GM18951 (cell line): ENCODE measurements at regions not wholly inside any gene's neighbourhood (a gene's known extent, or its start where the extent isn't known, plus 50 kb on each side); places are given as distances from the start of the nearest gene placed in this dataset.
"Not testable (repeated sequence)": the region's sequence is repeated elsewhere in the genome, so short reads cannot be mapped to it uniquely, and the experiment has no call there.

ENCODE experiments used
- POLR2A ChIP-seq: IDR thresholded peaks from 4 replicates; pipeline ENCODE4 v1.6.1; 2011; ENCODE audit warnings: mild to moderate bottlenecking; ENCODE audit not compliant: insufficient read length, insufficient read depth; ENCODE audit errors: extremely low read depth
- in situ Hi-C: fragments of 300-500 bp; cut with MboI; formaldehyde crosslinking; loops from one replicate; pipeline ENCODE4 v1.12.0; 2022; ENCODE audit warnings: low sequenced_read_pairs, mixed read lengths, inconsistent platforms; ENCODE audit not compliant: unreplicated experiment

DNA sequence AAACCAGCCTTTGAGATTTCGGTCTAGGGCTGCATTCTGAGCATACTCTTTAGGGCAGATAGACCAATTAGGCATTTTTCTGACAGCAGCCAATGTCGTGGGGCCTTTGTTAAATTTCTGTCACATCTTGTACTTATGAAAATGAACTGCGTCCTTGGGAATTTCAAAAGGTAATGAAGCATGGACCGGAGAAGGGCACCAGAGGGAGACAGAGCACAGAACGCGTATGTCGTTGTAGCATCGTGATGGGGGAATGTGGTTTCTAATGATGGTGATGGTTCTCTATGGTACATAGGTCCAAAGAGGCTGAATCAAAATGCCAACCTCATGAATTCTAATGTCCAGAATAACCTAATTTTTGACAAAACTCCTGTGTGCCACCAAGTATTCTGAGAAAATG, 483.9 kb upstream of the CRIM1 start:
- no peak for TF ChIP-seq POLR2A
- in situ Hi-C loops = no loop called here

GRCh38 chr2:35870713-35871112, 484.9 kb upstream of the CRIM1 start:
- in situ Hi-C loops = no loop called here
- TF ChIP-seq POLR2A = no peak

GRCh38 chr2:35864141-35864540, 491.4 kb upstream of the CRIM1 start:
- TF ChIP-seq POLR2A = no peak
- in situ Hi-C loops = no loop called here

GRCh38 chr2:35858216-35858615, 497.4 kb upstream of the CRIM1 start:
- TF ChIP-seq POLR2A = no peak

GRCh38 chr2:35857498-35857897, 498.1 kb upstream of the CRIM1 start:
- in situ Hi-C loops = no loop called here
- TF ChIP-seq POLR2A = no peak

More at GRCh38 chr2:35858216-35858615, 497.4 kb upstream of the CRIM1 start:
- in situ Hi-C loops = no loop called here

GRCh38 chr2:35831385-35831784, 524.2 kb upstream of the CRIM1 start:
- no peak for TF ChIP-seq POLR2A
- in situ Hi-C loops = no loop called here

DNA sequence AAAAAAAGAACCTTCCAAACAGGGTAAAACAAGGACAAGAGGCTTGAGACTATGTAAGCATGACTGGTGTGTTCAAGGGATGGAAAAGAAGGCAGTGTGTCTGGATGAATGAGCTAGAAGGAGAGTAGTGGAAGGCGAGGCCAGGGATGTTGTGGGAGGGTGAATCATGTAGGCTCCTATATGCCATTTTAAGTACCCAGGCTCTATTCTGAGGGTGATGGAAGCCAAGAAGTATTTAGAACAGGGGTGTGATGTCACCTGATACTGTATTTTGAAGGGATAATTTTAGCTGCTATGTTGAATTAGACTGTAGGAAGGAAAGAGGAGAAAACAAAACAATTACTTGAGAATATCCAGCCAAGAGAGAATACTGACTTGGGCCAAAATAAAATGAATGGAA, 524.7 kb upstream of the CRIM1 start:
- no peak for TF ChIP-seq POLR2A
- in situ Hi-C loops = no loop called here

DNA sequence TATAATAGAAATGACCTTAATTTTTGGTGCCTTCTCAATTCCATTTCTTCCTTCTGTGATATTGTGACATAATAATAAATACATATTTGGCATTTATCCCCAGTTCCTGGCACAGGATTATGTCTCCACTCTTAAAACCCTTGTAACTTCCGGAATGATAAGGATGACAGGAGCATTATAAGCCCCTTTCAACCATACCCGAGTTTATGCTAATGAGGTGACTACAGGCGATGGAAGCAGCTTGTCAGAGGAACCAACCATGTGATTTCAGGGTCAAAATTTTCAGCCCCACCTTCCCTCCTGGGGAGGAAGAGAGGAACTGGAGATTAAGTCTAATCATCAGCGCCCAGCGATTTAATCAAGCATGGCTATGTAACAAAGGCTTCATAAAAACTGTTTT, 528.5 kb upstream of the CRIM1 start:
- in situ Hi-C loops = no loop called here
- TF ChIP-seq POLR2A = no peak

DNA sequence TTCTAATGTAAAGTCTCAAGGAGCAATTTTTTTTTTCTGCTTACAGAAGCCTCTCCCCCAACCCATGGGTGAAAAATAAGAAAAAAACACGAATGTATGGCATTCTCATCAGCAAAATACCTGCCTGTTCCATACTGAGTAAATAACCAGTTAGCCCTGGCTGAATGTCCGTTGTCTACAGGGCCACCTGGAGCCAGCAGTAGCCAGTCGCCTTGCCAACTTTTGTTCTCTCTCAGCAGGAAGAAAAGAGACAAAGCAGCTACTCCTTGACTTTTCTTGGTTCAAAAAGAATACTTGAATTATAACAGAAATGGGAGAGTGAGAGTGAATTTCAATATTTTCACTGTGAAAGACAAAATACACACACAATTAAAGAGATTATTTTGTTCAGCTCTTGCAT, 532.9 kb upstream of the CRIM1 start:
- in situ Hi-C loops = no loop called here
- no peak for TF ChIP-seq POLR2A

- no peak for TF ChIP-seq POLR2A
- in situ Hi-C loops = no loop called here
Observed at GRCh38 chr2:35821675-35822074, 533.9 kb upstream of the CRIM1 start.

- in situ Hi-C loops = no loop called here
- no peak for TF ChIP-seq POLR2A
Observed at GRCh38 chr2:35820391-35820790, 535.2 kb upstream of the CRIM1 start.

DNA sequence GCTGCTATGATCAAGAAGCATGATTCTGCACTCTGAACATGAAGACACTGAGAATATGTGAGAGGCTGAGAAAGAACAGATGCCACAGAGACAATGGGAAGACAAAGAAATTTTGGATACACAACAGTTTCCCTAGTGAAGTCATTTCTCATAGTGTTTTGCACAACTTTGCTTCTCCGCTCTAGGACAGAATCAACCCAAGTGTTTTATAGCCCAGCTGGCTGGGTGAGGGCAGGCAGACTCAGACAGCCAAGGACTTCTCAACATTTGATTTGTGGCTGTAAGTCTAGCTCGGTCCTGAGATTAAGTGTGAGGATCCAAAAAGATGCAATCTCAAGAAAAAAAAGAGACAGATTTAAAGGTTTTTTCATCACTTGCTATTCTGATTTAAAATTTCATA, 536.5 kb upstream of the CRIM1 start:
- in situ Hi-C loops = no loop called here
- no peak for TF ChIP-seq POLR2A

DNA sequence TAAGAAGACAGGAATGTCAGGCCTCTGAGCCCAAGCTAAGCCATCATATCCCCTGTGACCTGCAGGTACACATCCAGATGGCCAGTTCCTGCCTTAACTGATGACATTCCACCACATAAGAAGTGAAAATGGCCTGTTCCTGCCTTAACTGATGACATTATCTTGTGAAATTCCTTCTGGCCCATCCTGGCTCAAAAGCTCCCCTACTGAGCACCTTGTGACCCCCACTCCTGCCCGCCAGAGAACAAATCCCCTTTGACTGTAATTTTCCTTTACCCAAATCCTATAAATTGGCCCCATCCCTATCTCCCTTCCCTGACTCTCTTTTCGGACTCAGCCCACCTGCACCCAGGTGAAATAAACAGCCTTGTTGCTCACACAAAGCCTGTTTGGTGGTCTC, 537.2 kb upstream of the CRIM1 start:
- in situ Hi-C loops = not testable (repeated sequence)

GRCh38 chr2:35814597-35814996, 541.0 kb upstream of the CRIM1 start:
- in situ Hi-C loops = not testable (repeated sequence)

GRCh38 chr2:35803126-35803525, 552.5 kb upstream of the CRIM1 start:
- no peak for TF ChIP-seq POLR2A
- in situ Hi-C loops = no loop called here
